RWPE2 (cell line): ENCODE measurements at regions not wholly inside any gene's neighbourhood (a gene's known extent, or its start where the extent isn't known, plus 50 kb on each side); places are given as distances from the start of the nearest gene placed in this dataset.

Experiments
- ATAC-seq: fragments of 200-7000 bp; cut with Tn5 transposase; 3 replicates; pipeline ENCODE4 v1.9.1; 2021; ENCODE audit warnings: low read depth
- DNase-seq: peaks from one replicate; pipeline ENCODE4 v3.0.0-alpha.2; 2020; ENCODE audit warnings: low spot score
- H3K27ac ChIP-seq: fragments of 450-650 bp; 2 replicates; pipeline ENCODE4 v1.5.1; 2017; ENCODE audit warnings: mild to moderate bottlenecking; ENCODE audit not compliant: poor library complexity, severe bottlenecking
- H3K27me3 ChIP-seq: fragments of 250-450 bp; sonication (Bioruptor Pico); 2 replicates; pipeline ENCODE4 v1.5.1; 2021; ENCODE audit warnings: mild to moderate bottlenecking, moderate library complexity; ENCODE audit not compliant: insufficient read depth, poor library complexity, severe bottlenecking
- H3K36me3 ChIP-seq: fragments of 250-450 bp; sonication (Bioruptor Pico); 2 replicates; pipeline ENCODE4 v1.5.1; 2020; ENCODE audit warnings: low read depth, mild to moderate bottlenecking, moderate library complexity
- H3K4me1 ChIP-seq: fragments of 250-450 bp; sonication (Bioruptor Pico); 2 replicates; pipeline ENCODE4 v1.5.1; 2021; ENCODE audit warnings: mild to moderate bottlenecking, moderate library complexity; ENCODE audit not compliant: insufficient read depth, poor library complexity, severe bottlenecking
- H3K4me3 ChIP-seq: fragments of 250-450 bp; sonication (Bioruptor Pico); 2 replicates; pipeline ENCODE4 v1.5.1; 2021; ENCODE audit warnings: mild to moderate bottlenecking, moderate library complexity; ENCODE audit not compliant: severe bottlenecking
- H3K9me3 ChIP-seq: fragments of 250-450 bp; sonication (Bioruptor Pico); 2 replicates; pipeline ENCODE4 v1.5.1; 2021; ENCODE audit warnings: mild to moderate bottlenecking, moderate library complexity; ENCODE audit not compliant: severe bottlenecking
- CTCF ChIP-seq: fragments of 450-650 bp; IDR thresholded peaks from one replicate; pipeline ENCODE4 v1.5.1; 2017; ENCODE audit warnings: mild to moderate bottlenecking, moderate library complexity; ENCODE audit not compliant: poor library complexity, severe bottlenecking

GRCh38 chr2:34545486-34546136, 946.5 kb upstream of the FAM98A start:
- no peak for TF ChIP-seq CTCF
- no peaks in the 10 kb centered on the region for H3K9me3 ChIP-seq
- H3K27me3 ChIP-seq, result no peaks in the 10 kb centered on the region
- peaks cover 20% of the 10 kb centered on the region for H3K4me1 ChIP-seq
- H3K36me3 ChIP-seq, result no peaks in the 10 kb centered on the region
- H3K4me3 ChIP-seq, result no peak overlapping the region
- no peak overlapping the region for H3K27ac ChIP-seq
- DNase-seq, result no peak
- no peak for ATAC-seq

DNA sequence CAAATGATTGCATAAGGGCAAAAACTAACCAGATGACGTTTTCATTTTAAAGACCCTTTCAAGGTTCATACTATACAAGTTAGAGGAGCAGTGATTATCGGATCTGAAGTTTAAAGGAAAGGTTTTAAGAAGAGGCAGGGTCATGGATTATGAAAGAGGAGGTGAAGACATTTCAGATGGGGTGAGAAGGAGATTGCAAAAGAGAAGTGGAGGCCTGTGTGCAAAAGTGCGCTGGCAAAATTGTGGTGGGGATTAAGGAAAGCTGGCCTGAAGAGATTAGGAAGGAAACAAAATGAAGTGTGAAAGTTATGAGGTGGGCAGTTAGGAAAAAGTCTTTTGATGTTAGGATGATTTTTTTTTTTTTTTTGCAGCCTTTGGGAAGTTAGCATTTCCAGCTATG, 935.7 kb upstream of the FAM98A start:
- DNase-seq (no peak), ATAC-seq (no peak)
- Histone ChIP-seq H3K9me3 (peaks cover 2% of the 10 kb centered on the region), H3K27ac (no peak overlapping the region), H3K36me3 (no peaks in the 10 kb centered on the region), H3K27me3 (no peaks in the 10 kb centered on the region), H3K4me1 (no peaks in the 10 kb centered on the region), H3K4me3 (no peak overlapping the region)
- no peak for TF ChIP-seq CTCF

GRCh38 chr2:34534341-34534740, 935.2 kb upstream of the FAM98A start:
- no peak for TF ChIP-seq CTCF
- no peak overlapping the region for H3K4me3 ChIP-seq
- DNase-seq (no peak), ATAC-seq (no peak)
- H3K9me3 ChIP-seq, result peaks cover under 1% of the 10 kb centered on the region
- H3K36me3 ChIP-seq, result no peaks in the 10 kb centered on the region
- H3K27me3 ChIP-seq, result no peaks in the 10 kb centered on the region
- no peaks in the 10 kb centered on the region for H3K4me1 ChIP-seq
- no peak overlapping the region for H3K27ac ChIP-seq

DNA sequence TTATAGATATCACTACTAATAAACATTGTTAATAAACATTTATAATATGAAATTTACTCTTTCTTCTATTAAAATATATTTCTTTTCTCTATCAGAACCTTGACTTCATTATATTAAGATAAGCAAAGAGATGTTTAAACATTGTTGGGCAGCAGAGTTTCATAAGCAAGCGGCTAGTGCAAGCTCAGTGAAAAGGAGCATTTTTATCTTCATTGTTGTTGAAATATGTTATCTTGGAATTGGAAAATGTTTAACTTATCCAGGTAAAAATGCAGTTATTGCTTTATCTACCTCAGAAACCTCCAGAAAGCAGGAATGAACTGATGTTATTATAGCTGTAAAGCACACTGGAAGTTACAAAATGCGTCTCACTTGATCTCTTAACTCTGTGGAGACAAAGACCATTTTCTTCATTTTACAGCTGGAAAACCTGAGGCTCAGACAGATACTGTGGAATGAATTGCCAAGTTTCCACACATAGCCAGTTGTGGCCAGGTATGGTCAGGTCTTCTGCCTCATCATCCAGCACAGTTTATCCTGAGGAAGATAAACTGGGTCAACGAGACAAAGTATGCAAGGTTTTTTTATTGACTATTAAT, 934.6 kb upstream of the FAM98A start:
- no peak overlapping the region for H3K4me3 ChIP-seq
- no peak overlapping the region for H3K27ac ChIP-seq
- H3K27me3 ChIP-seq, result no peaks in the 10 kb centered on the region
- TF ChIP-seq CTCF, result no peak
- no peaks in the 10 kb centered on the region for H3K36me3 ChIP-seq
- no peaks in the 10 kb centered on the region for H3K4me1 ChIP-seq
- no peaks in the 10 kb centered on the region for H3K9me3 ChIP-seq
- no peak for ATAC-seq
- no peak for DNase-seq

DNA sequence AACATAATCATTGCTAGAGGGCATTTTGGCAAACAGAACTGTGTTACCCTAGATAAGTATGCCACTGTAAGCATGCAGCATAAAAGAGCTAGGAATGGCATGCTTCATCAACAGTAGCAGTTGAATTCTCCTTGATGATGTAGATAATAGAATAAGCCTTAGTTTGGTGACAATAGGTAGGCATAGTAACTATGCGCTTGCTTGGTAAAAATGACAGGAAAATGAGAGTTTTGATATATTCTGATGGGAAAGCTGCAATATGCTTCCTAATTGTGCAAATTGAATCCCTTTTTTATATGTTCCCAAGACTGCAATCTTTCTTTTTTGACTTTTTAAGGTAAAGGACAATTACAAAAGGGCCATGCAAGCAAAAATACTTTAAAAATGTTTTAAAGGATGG, 930.9 kb upstream of the FAM98A start:
- no peaks in the 10 kb centered on the region for H3K36me3 ChIP-seq
- no peak for DNase-seq
- no peaks in the 10 kb centered on the region for H3K9me3 ChIP-seq
- no peaks in the 10 kb centered on the region for H3K27me3 ChIP-seq
- no peak for TF ChIP-seq CTCF
- ATAC-seq, result no peak
- H3K4me3 ChIP-seq, result no peak overlapping the region
- H3K27ac ChIP-seq, result no peak overlapping the region
- no peaks in the 10 kb centered on the region for H3K4me1 ChIP-seq
